Endodermal cell (in vitro differentiated cells): ENCODE measurements at regions not wholly inside any gene's neighbourhood (a gene's known extent, or its start where the extent isn't known, plus 50 kb on each side); places are given as distances from the start of the nearest gene placed in this dataset.

Experiments used
- DNase-seq: peaks from one replicate; pipeline ENCODE4 v3.0.0-alpha.2; 2017
- H3K27ac ChIP-seq: 2 replicates; pipeline ENCODE4 v1.5.1; 2013; ENCODE audit warnings: mild to moderate bottlenecking, low read depth, low read length, moderate library complexity
- H3K27me3 ChIP-seq: 2 replicates; pipeline ENCODE4 v1.6.1; 2013; ENCODE audit warnings: mild to moderate bottlenecking, low read length, moderate library complexity; ENCODE audit not compliant: insufficient read depth, control insufficient read depth, poor library complexity, severe bottlenecking
- H3K36me3 ChIP-seq: 2 replicates; pipeline ENCODE4 v1.7.0; 2013; ENCODE audit warnings: mild to moderate bottlenecking, low read length, moderate library complexity; ENCODE audit not compliant: control insufficient read depth, insufficient read depth
- H3K4me1 ChIP-seq: one replicate; pipeline ENCODE4 v1.7.0; 2013; ENCODE audit warnings: low read length; ENCODE audit not compliant: control insufficient read depth, insufficient read depth
- H3K4me3 ChIP-seq: 2 replicates; pipeline ENCODE4 v1.5.1; 2013; ENCODE audit warnings: mild to moderate bottlenecking, low read length, moderate library complexity
- H3K9ac ChIP-seq: 2 replicates; pipeline ENCODE4 v1.6.1; 2013; ENCODE audit warnings: mild to moderate bottlenecking, low read length, moderate library complexity; ENCODE audit not compliant: poor library complexity, severe bottlenecking; ENCODE audit errors: extremely low read depth
- H3K9me3 ChIP-seq: 2 replicates; pipeline ENCODE4 v1.6.1; 2013; ENCODE audit warnings: mild to moderate bottlenecking, low read length, moderate library complexity; ENCODE audit not compliant: control insufficient read depth
- H3K27ac Mint-ChIP-seq: 2 replicates; pipeline ENCODE4 v1.8.0; 2020; ENCODE audit warnings: mixed read lengths
- H3K27me3 Mint-ChIP-seq: 2 replicates; pipeline ENCODE4 v1.8.0; 2021; ENCODE audit warnings: mild to moderate bottlenecking, mixed read lengths; ENCODE audit not compliant: insufficient read depth
- H3K36me3 Mint-ChIP-seq: 2 replicates; pipeline ENCODE4 v1.8.0; 2020; ENCODE audit warnings: low read depth, mixed read lengths
- H3K4me1 Mint-ChIP-seq: 2 replicates; pipeline ENCODE4 v1.8.0; 2020; ENCODE audit warnings: mixed read lengths
- H3K4me3 Mint-ChIP-seq: 2 replicates; pipeline ENCODE4 v1.8.0; 2020; ENCODE audit warnings: mild to moderate bottlenecking, moderate library complexity, mixed read lengths
- H3K9me3 Mint-ChIP-seq: 2 replicates; pipeline ENCODE4 v1.8.0; 2020; ENCODE audit warnings: mild to moderate bottlenecking, mixed read lengths
- WGBS, 2 experiments: methylation state at CpG; one replicate each; pipeline versions ENCODE4 v1.1.5 to v1.1.7; 2013; ENCODE audit warnings: missing lambda C conversion rate in 2 of 2, mixed read lengths in 1 of 2; ENCODE audit not compliant: insufficient coverage in 1 of 2, insufficient read length in 1 of 2; 5-methylcytosine and 5-hydroxymethylcytosine counted together
- TF ChIP-seq, protein P1 (sequence below): fragments of 200-600 bp; sonication (generic); conservative IDR thresholded peaks from 2 replicates; pipeline ENCODE4 v1.5.0; 2021; ENCODE audit warnings: antibody characterized with exemption, mild to moderate bottlenecking

DNA sequence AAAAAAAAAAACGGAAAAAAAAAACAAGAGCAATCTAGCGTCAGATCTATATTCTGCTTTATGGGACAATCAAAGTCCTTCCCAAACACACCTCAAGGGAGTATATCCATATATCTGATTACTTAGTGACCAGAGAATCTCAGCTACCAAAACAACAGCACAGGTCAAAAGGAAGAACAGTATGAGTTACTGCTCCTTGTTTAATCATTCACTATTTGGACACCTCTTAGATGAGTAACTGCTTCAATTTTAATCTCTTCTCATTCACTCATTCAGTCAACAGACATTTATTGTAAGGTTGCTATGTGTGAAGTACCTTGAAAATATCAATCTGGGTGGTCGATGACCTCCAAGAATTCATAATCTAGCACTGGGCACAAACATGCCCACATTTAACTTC lies 193.2 kb downstream of the IRS2 start:
- no peaks in the 10 kb centered on the region for H3K36me3 ChIP-seq
- Mint-ChIP-seq H3K4me3 (no peak overlapping the region), H3K9me3 (no peaks in the 10 kb centered on the region), H3K4me1 (peaks cover 9% of the 10 kb centered on the region), H3K27me3 (peaks cover 3% of the 10 kb centered on the region), H3K36me3 (no peaks in the 10 kb centered on the region), H3K27ac (no peak overlapping the region)
- TF ChIP-seq, protein P1, sequence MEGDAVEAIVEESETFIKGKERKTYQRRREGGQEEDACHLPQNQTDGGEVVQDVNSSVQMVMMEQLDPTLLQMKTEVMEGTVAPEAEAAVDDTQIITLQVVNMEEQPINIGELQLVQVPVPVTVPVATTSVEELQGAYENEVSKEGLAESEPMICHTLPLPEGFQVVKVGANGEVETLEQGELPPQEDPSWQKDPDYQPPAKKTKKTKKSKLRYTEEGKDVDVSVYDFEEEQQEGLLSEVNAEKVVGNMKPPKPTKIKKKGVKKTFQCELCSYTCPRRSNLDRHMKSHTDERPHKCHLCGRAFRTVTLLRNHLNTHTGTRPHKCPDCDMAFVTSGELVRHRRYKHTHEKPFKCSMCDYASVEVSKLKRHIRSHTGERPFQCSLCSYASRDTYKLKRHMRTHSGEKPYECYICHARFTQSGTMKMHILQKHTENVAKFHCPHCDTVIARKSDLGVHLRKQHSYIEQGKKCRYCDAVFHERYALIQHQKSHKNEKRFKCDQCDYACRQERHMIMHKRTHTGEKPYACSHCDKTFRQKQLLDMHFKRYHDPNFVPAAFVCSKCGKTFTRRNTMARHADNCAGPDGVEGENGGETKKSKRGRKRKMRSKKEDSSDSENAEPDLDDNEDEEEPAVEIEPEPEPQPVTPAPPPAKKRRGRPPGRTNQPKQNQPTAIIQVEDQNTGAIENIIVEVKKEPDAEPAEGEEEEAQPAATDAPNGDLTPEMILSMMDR = no peak
- H3K9ac ChIP-seq = no peak overlapping the region
- no peaks in the 10 kb centered on the region for H3K9me3 ChIP-seq
- DNase-seq = no peak
- 95% methylated on average over 2 of the region's 3 CpGs; no CpG with 5 or more reads in 1 of the 2 experiments for WGBS, 2 experiments
- H3K4me3 ChIP-seq = no peak overlapping the region
- H3K27me3 ChIP-seq = no peaks in the 10 kb centered on the region
- H3K4me1 ChIP-seq = no peaks in the 10 kb centered on the region
- no peak overlapping the region for H3K27ac ChIP-seq

DNA sequence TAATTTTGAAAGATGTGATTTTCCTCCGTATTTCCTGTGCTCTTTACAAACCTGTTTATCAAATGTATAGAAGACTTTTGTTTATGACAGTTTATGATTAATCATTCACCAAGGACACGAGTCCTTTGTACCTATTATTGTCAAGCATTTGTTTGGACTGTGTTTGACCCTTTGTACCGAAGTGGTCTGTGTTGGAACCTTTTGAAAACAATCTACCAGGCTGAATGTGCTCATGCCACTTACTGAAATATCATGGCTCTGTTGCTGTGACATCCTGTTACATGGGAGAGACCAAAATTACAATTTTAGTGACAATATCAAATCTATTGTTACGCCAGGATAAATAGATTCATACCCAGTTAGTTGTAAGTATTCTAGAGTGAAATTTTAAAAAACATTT lies 193.6 kb downstream of the IRS2 start:
- H3K4me3 ChIP-seq = no peak overlapping the region
- WGBS, 2 experiments = 80 to 94% methylated on average over 1 to 4 of the region's 4 CpGs
- H3K27ac Mint-ChIP-seq = no peak overlapping the region
- H3K4me1 ChIP-seq = no peaks in the 10 kb centered on the region
- no peak overlapping the region for H3K9ac ChIP-seq
- H3K36me3 Mint-ChIP-seq = no peaks in the 10 kb centered on the region
- H3K27me3 ChIP-seq = no peaks in the 10 kb centered on the region
- no peak for DNase-seq
- no peaks in the 10 kb centered on the region for H3K36me3 ChIP-seq
- no peaks in the 10 kb centered on the region for H3K9me3 ChIP-seq
- peaks cover 3% of the 10 kb centered on the region for H3K27me3 Mint-ChIP-seq
- no peak overlapping the region for H3K27ac ChIP-seq
- no peak overlapping the region for H3K4me3 Mint-ChIP-seq
- TF ChIP-seq, protein P1 = no peak
- no peaks in the 10 kb centered on the region for H3K9me3 Mint-ChIP-seq
- peaks cover 13% of the 10 kb centered on the region for H3K4me1 Mint-ChIP-seq

DNA sequence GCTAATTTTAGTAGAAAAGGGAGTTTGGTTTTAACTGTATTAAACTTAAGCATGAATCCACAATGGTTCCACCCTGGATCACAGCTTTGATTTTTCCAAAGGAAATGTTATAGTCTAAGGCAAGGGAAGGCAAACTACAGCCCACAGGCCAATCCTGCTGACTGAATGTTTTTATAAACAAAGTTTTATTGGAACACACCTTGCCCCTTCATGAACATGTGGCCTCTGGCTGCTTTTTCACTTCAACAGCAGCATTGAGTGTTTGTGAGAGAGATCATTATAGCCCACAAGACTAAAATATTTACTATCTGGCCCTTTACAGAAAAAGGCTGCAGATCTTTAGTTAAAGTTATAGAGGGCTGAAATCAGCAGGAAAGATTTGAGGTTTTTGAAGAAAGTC lies 198.7 kb downstream of the IRS2 start:
- peaks cover 46% of the 10 kb centered on the region for H3K4me1 Mint-ChIP-seq
- Histone ChIP-seq H3K27ac (no peak overlapping the region), H3K4me3 (no peak overlapping the region), H3K27me3 (no peaks in the 10 kb centered on the region), H3K36me3 (no peaks in the 10 kb centered on the region), H3K9ac (no peak overlapping the region), H3K9me3 (no peaks in the 10 kb centered on the region), H3K4me1 (peaks cover 12% of the 10 kb centered on the region)
- TF ChIP-seq, protein P1 = no peak
- no peak overlapping the region for H3K4me3 Mint-ChIP-seq
- DNase-seq = no peak
- H3K9me3 Mint-ChIP-seq = no peaks in the 10 kb centered on the region
- H3K36me3 Mint-ChIP-seq = no peaks in the 10 kb centered on the region
- no peak overlapping the region for H3K27ac Mint-ChIP-seq
- no peaks in the 10 kb centered on the region for H3K27me3 Mint-ChIP-seq
